ENCODE measurements at regions not wholly inside any gene's neighbourhood (a gene's known extent, or its start where the extent isn't known, plus 50 kb on each side); places are given as distances from the start of the nearest gene placed in this dataset.
"Not testable (repeated sequence)": the region's sequence is repeated elsewhere in the genome, so short reads cannot be mapped to it uniquely, and the experiment has no call there.

- WGBS, 2 donors, result 94 to 96% methylated on average over 15 of the region's 15 CpGs
- not testable (repeated sequence) for H3K27me3 ChIP-seq (ENCODE audit: control insufficient read depth in 1 of 2, insufficient read depth in 2 of 2, low read length in 2 of 2); H3K36me3 ChIP-seq (ENCODE audit: control insufficient read depth in 2 of 2, insufficient read depth in 2 of 2, low read length in 1 of 2); H3K27ac ChIP-seq (ENCODE audit: low read depth in 2 of 2, low read length in 1 of 2); H3K9me3 ChIP-seq (ENCODE audit: control insufficient read depth in 2 of 2, insufficient read depth in 1 of 2, low read depth in 1 of 2, low read length in 1 of 2); H3K4me3 ChIP-seq (ENCODE audit: low read depth in 1 of 2, low read length in 2 of 2); H3K4me1 ChIP-seq (ENCODE audit: control insufficient read depth in 2 of 2, insufficient read depth in 2 of 2, low read length in 1 of 2)
Measured at GRCh38 chrX:16360056-16360455, 192.8 kb downstream of the MAGEB17 start.

GRCh38 chrX:16368696-16369095 lies 201.4 kb downstream of the MAGEB17 start:
- H3K4me3 ChIP-seq (ENCODE audit: low read depth in 1 of 2, low read length in 2 of 2), result no peak overlapping the region
- H3K9me3 ChIP-seq (ENCODE audit: control insufficient read depth in 2 of 2, insufficient read depth in 1 of 2, low read depth in 1 of 2, low read length in 1 of 2), result no peaks in the 10 kb centered on the region
- H3K27me3 ChIP-seq (ENCODE audit: control insufficient read depth in 1 of 2, insufficient read depth in 2 of 2, low read length in 2 of 2), result no peaks in the 10 kb centered on the region
- 59 to 65% methylated on average over 2 of the region's 2 CpGs for WGBS, 2 donors
- no peaks in the 10 kb centered on the region for H3K36me3 ChIP-seq (ENCODE audit: control insufficient read depth in 2 of 2, insufficient read depth in 2 of 2, low read length in 1 of 2)
- no peak overlapping the region for H3K27ac ChIP-seq (ENCODE audit: low read depth in 2 of 2, low read length in 1 of 2)
- no peaks in the 10 kb centered on the region for H3K4me1 ChIP-seq (ENCODE audit: control insufficient read depth in 2 of 2, insufficient read depth in 2 of 2, low read length in 1 of 2)

GRCh38 chrX:16376056-16376455 lies 208.8 kb downstream of the MAGEB17 start:
- H3K36me3 ChIP-seq (ENCODE audit: control insufficient read depth in 2 of 2, insufficient read depth in 2 of 2, low read length in 1 of 2), result no peaks in the 10 kb centered on the region
- no peaks in the 10 kb centered on the region for H3K27me3 ChIP-seq (ENCODE audit: control insufficient read depth in 1 of 2, insufficient read depth in 2 of 2, low read length in 2 of 2)
- WGBS, 2 donors, result 61 to 69% methylated on average over 2 of the region's 2 CpGs
- no peak overlapping the region for H3K4me3 ChIP-seq (ENCODE audit: low read depth in 1 of 2, low read length in 2 of 2)
- H3K9me3 ChIP-seq (ENCODE audit: control insufficient read depth in 2 of 2, insufficient read depth in 1 of 2, low read depth in 1 of 2, low read length in 1 of 2), result no peaks in the 10 kb centered on the region
- no peak overlapping the region for H3K27ac ChIP-seq (ENCODE audit: low read depth in 2 of 2, low read length in 1 of 2)
- no peaks in the 10 kb centered on the region for H3K4me1 ChIP-seq (ENCODE audit: control insufficient read depth in 2 of 2, insufficient read depth in 2 of 2, low read length in 1 of 2)

GRCh38 chrX:16386126-16386525 lies 218.8 kb downstream of the MAGEB17 start:
- Histone ChIP-seq H3K9me3 (ENCODE audit: control insufficient read depth in 2 of 2, insufficient read depth in 1 of 2, low read depth in 1 of 2, low read length in 1 of 2) (no peaks in the 10 kb centered on the region), H3K27ac (ENCODE audit: low read depth in 2 of 2, low read length in 1 of 2) (no peak overlapping the region), H3K27me3 (ENCODE audit: control insufficient read depth in 1 of 2, insufficient read depth in 2 of 2, low read length in 2 of 2) (no peaks in the 10 kb centered on the region), H3K36me3 (ENCODE audit: control insufficient read depth in 2 of 2, insufficient read depth in 2 of 2, low read length in 1 of 2) (no peaks in the 10 kb centered on the region), H3K4me1 (ENCODE audit: control insufficient read depth in 2 of 2, insufficient read depth in 2 of 2, low read length in 1 of 2) (no peaks in the 10 kb centered on the region), H3K4me3 (ENCODE audit: low read depth in 1 of 2, low read length in 2 of 2) (no peak overlapping the region)

- Histone ChIP-seq H3K27ac (ENCODE audit: low read depth in 2 of 2, low read length in 1 of 2) (no peak overlapping the region), H3K9me3 (ENCODE audit: control insufficient read depth in 2 of 2, insufficient read depth in 1 of 2, low read depth in 1 of 2, low read length in 1 of 2) (no peaks in the 10 kb centered on the region), H3K4me3 (ENCODE audit: low read depth in 1 of 2, low read length in 2 of 2) (no peak overlapping the region), H3K4me1 (ENCODE audit: control insufficient read depth in 2 of 2, insufficient read depth in 2 of 2, low read length in 1 of 2) (no peaks in the 10 kb centered on the region), H3K27me3 (ENCODE audit: control insufficient read depth in 1 of 2, insufficient read depth in 2 of 2, low read length in 2 of 2) (no peaks in the 10 kb centered on the region), H3K36me3 (ENCODE audit: control insufficient read depth in 2 of 2, insufficient read depth in 2 of 2, low read length in 1 of 2) (no peaks in the 10 kb centered on the region)
- WGBS, 2 donors, result 89 to 91% methylated on average over 2 of the region's 2 CpGs
Measured at GRCh38 chrX:16392597-16392996, 225.3 kb downstream of the MAGEB17 start.

- Histone ChIP-seq H3K36me3 (ENCODE audit: control insufficient read depth in 2 of 2, insufficient read depth in 2 of 2, low read length in 1 of 2) (no peaks in the 10 kb centered on the region), H3K9me3 (ENCODE audit: control insufficient read depth in 2 of 2, insufficient read depth in 1 of 2, low read depth in 1 of 2, low read length in 1 of 2) (no peaks in the 10 kb centered on the region), H3K4me1 (ENCODE audit: control insufficient read depth in 2 of 2, insufficient read depth in 2 of 2, low read length in 1 of 2) (no peaks in the 10 kb centered on the region), H3K27me3 (ENCODE audit: control insufficient read depth in 1 of 2, insufficient read depth in 2 of 2, low read length in 2 of 2) (no peaks in the 10 kb centered on the region), H3K27ac (ENCODE audit: low read depth in 2 of 2, low read length in 1 of 2) (no peak overlapping the region), H3K4me3 (ENCODE audit: low read depth in 1 of 2, low read length in 2 of 2) (no peak overlapping the region)
- WGBS, 2 donors, result 66 to 70% methylated on average over 3 of the region's 3 CpGs
Measured at GRCh38 chrX:16394290-16394689, 227.0 kb downstream of the MAGEB17 start.

GRCh38 chrX:16403808-16404207 lies 236.5 kb downstream of the MAGEB17 start:
- H3K27ac ChIP-seq (ENCODE audit: low read depth in 2 of 2, low read length in 1 of 2), result no peak overlapping the region
- no peaks in the 10 kb centered on the region for H3K4me1 ChIP-seq (ENCODE audit: control insufficient read depth in 2 of 2, insufficient read depth in 2 of 2, low read length in 1 of 2)
- 49 to 60% methylated on average over 2 of the region's 2 CpGs for WGBS, 2 donors
- H3K27me3 ChIP-seq (ENCODE audit: control insufficient read depth in 1 of 2, insufficient read depth in 2 of 2, low read length in 2 of 2), result no peaks in the 10 kb centered on the region
- no peaks in the 10 kb centered on the region for H3K36me3 ChIP-seq (ENCODE audit: control insufficient read depth in 2 of 2, insufficient read depth in 2 of 2, low read length in 1 of 2)
- H3K4me3 ChIP-seq (ENCODE audit: low read depth in 1 of 2, low read length in 2 of 2), result no peak overlapping the region
- H3K9me3 ChIP-seq (ENCODE audit: control insufficient read depth in 2 of 2, insufficient read depth in 1 of 2, low read depth in 1 of 2, low read length in 1 of 2), result no peaks in the 10 kb centered on the region

GRCh38 chrX:16416588-16416987 lies 233.4 kb upstream of the S100G start:
- no peak overlapping the region for H3K27ac ChIP-seq (ENCODE audit: low read depth in 2 of 2, low read length in 1 of 2)
- no peaks in the 10 kb centered on the region for H3K27me3 ChIP-seq (ENCODE audit: control insufficient read depth in 1 of 2, insufficient read depth in 2 of 2, low read length in 2 of 2)
- no peaks in the 10 kb centered on the region for H3K9me3 ChIP-seq (ENCODE audit: control insufficient read depth in 2 of 2, insufficient read depth in 1 of 2, low read depth in 1 of 2, low read length in 1 of 2)
- H3K36me3 ChIP-seq (ENCODE audit: control insufficient read depth in 2 of 2, insufficient read depth in 2 of 2, low read length in 1 of 2), result no peaks in the 10 kb centered on the region
- H3K4me3 ChIP-seq (ENCODE audit: low read depth in 1 of 2, low read length in 2 of 2), result no peak overlapping the region
- 83 to 100% methylated on average over 1 of the region's 1 CpG for WGBS, 2 donors
- no peaks in the 10 kb centered on the region for H3K4me1 ChIP-seq (ENCODE audit: control insufficient read depth in 2 of 2, insufficient read depth in 2 of 2, low read length in 1 of 2)

GRCh38 chrX:16418650-16419049 lies 231.3 kb upstream of the S100G start:
- Histone ChIP-seq H3K36me3 (ENCODE audit: control insufficient read depth in 2 of 2, insufficient read depth in 2 of 2, low read length in 1 of 2) (no peaks in the 10 kb centered on the region), H3K27ac (ENCODE audit: low read depth in 2 of 2, low read length in 1 of 2) (no peak overlapping the region), H3K4me1 (ENCODE audit: control insufficient read depth in 2 of 2, insufficient read depth in 2 of 2, low read length in 1 of 2) (no peaks in the 10 kb centered on the region), H3K27me3 (ENCODE audit: control insufficient read depth in 1 of 2, insufficient read depth in 2 of 2, low read length in 2 of 2) (no peaks in the 10 kb centered on the region), H3K4me3 (ENCODE audit: low read depth in 1 of 2, low read length in 2 of 2) (no peak overlapping the region), H3K9me3 (ENCODE audit: control insufficient read depth in 2 of 2, insufficient read depth in 1 of 2, low read depth in 1 of 2, low read length in 1 of 2) (no peaks in the 10 kb centered on the region)

GRCh38 chrX:16427668-16428067 lies 222.3 kb upstream of the S100G start:
- Histone ChIP-seq H3K4me1 (ENCODE audit: control insufficient read depth in 2 of 2, insufficient read depth in 2 of 2, low read length in 1 of 2) (no peaks in the 10 kb centered on the region), H3K9me3 (ENCODE audit: control insufficient read depth in 2 of 2, insufficient read depth in 1 of 2, low read depth in 1 of 2, low read length in 1 of 2) (no peaks in the 10 kb centered on the region), H3K27ac (ENCODE audit: low read depth in 2 of 2, low read length in 1 of 2) (no peak overlapping the region), H3K4me3 (ENCODE audit: low read depth in 1 of 2, low read length in 2 of 2) (no peak overlapping the region), H3K36me3 (ENCODE audit: control insufficient read depth in 2 of 2, insufficient read depth in 2 of 2, low read length in 1 of 2) (no peaks in the 10 kb centered on the region), H3K27me3 (ENCODE audit: control insufficient read depth in 1 of 2, insufficient read depth in 2 of 2, low read length in 2 of 2) (no peaks in the 10 kb centered on the region)
- WGBS, 2 donors, result 74 to 78% methylated on average over 3 of the region's 3 CpGs

Data from esophagus (tissue), 2 donors.